Kidney epithelial cell (primary cell): ENCODE measurements at regions not wholly inside any gene's neighbourhood (a gene's known extent, or its start where the extent isn't known, plus 50 kb on each side); places are given as distances from the start of the nearest gene placed in this dataset.

Source experiments
- DNase-seq: peaks from one replicate; pipeline ENCODE4 v3.0.0-alpha.2; 2010; ENCODE audit warnings: low read depth
- H3K27me3 ChIP-seq: 2 replicates; pipeline ENCODE4 v1.6.0; 2011; ENCODE audit warnings: low read length; ENCODE audit not compliant: control insufficient read depth, insufficient read depth
- H3K36me3 ChIP-seq: 2 replicates; pipeline ENCODE4 v1.5.1; 2011; ENCODE audit warnings: low read length; ENCODE audit not compliant: control insufficient read depth, insufficient read depth
- H3K4me3 ChIP-seq: 2 replicates; pipeline ENCODE4 v1.5.1; 2011; ENCODE audit warnings: low read depth, mild to moderate bottlenecking, control low read depth, low read length
- CTCF ChIP-seq: IDR thresholded peaks from 2 replicates; pipeline ENCODE4 v1.5.1; 2011; ENCODE audit warnings: mild to moderate bottlenecking, moderate library complexity, low read length, control low read depth, inconsistent platforms; ENCODE audit not compliant: insufficient read depth, poor library complexity, severe bottlenecking

GRCh38 chr20:63090052-63090451 lies 83.3 kb upstream of the BHLHE23 start:
- no peak overlapping the region for H3K4me3 ChIP-seq
- H3K36me3 ChIP-seq, result no peaks in the 10 kb centered on the region
- DNase-seq, result no peak
- H3K27me3 ChIP-seq, result peaks cover 28% of the 10 kb centered on the region
- TF ChIP-seq CTCF, result no peak

- H3K27me3 ChIP-seq, result peaks cover 27% of the 10 kb centered on the region
- no peak for DNase-seq
- H3K4me3 ChIP-seq, result no peak overlapping the region
- no peak for TF ChIP-seq CTCF
- no peaks in the 10 kb centered on the region for H3K36me3 ChIP-seq
Measured at GRCh38 chr20:63089051-63089907, 82.5 kb upstream of the BHLHE23 start.

- TF ChIP-seq CTCF, result no peak
- Histone ChIP-seq H3K36me3 (no peaks in the 10 kb centered on the region), H3K27me3 (peaks cover 27% of the 10 kb centered on the region), H3K4me3 (no peak overlapping the region)
- DNase-seq, result no peak
Measured at GRCh38 chr20:63087872-63088680, 81.3 kb upstream of the BHLHE23 start.

GRCh38 chr20:63087236-63087871 lies 80.6 kb upstream of the BHLHE23 start:
- H3K4me3 ChIP-seq, result no peak overlapping the region
- DNase-seq, result no peak
- TF ChIP-seq CTCF, result no peak
- H3K36me3 ChIP-seq, result no peaks in the 10 kb centered on the region
- peaks cover 30% of the 10 kb centered on the region for H3K27me3 ChIP-seq

- H3K36me3 ChIP-seq, result no peaks in the 10 kb centered on the region
- no peak for TF ChIP-seq CTCF
- H3K27me3 ChIP-seq, result peaks cover 27% of the 10 kb centered on the region
- no peak for DNase-seq
- H3K4me3 ChIP-seq, result no peak overlapping the region
Measured at GRCh38 chr20:63086421-63087235, 79.9 kb upstream of the BHLHE23 start.
